ENCODE measurements at regions not wholly inside any gene's neighbourhood (a gene's known extent, or its start where the extent isn't known, plus 50 kb on each side); places are given as distances from the start of the nearest gene placed in this dataset.
A peak's percentile ranks its signal among the peaks of the same experiment; 100 is the strongest.
"Not testable (repeated sequence)": the region's sequence is repeated elsewhere in the genome, so short reads cannot be mapped to it uniquely, and the experiment has no call there.

DNA sequence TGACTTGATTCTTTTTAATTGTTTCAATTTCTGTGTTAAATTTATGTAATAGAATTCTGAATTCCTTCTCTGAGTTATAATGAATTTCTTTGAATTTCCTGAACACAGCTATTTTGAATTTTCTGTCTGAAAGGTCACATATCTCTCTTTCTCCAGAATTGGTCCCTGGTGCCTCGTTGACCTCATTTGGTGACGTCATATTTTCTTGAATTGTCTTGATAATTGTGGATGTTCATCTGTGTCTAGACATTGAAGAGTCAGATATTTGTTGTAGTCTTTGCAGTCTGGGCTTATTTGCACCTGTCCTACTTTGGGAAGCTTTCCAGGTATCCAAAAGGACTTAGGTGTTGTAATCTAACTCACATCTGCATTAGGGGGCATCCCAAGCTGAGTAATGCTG, 111.4 kb upstream of the LRRTM4 start:
- no peak overlapping the region for H3K4me3 ChIP-seq (ENCODE audit: low read depth in 1 of 5, low read length in 5 of 5)
- H3K36me3 ChIP-seq (ENCODE audit: control insufficient read depth in 5 of 5, insufficient read depth in 5 of 5, low read length in 5 of 5): no peaks in the 10 kb centered on the region
- H3K27ac ChIP-seq (ENCODE audit: low read depth, low read length): no peak overlapping the region
- no peaks in the 10 kb centered on the region for H3K27me3 ChIP-seq (ENCODE audit: control insufficient read depth in 5 of 5, insufficient read depth in 4 of 5, low read length in 5 of 5)
- no peak overlapping the region for H3K9ac ChIP-seq (ENCODE audit: low read length in 5 of 5)
- H3K9me3 ChIP-seq (ENCODE audit: control insufficient read depth in 5 of 5, low read length in 5 of 5): peaks cover 0 to 10% (median 5%) of the 10 kb centered on the region in 5 donors
- no peaks in the 10 kb centered on the region for H3K4me1 ChIP-seq (ENCODE audit: control insufficient read depth in 5 of 5, insufficient read depth in 5 of 5, low read length in 5 of 5)

DNA sequence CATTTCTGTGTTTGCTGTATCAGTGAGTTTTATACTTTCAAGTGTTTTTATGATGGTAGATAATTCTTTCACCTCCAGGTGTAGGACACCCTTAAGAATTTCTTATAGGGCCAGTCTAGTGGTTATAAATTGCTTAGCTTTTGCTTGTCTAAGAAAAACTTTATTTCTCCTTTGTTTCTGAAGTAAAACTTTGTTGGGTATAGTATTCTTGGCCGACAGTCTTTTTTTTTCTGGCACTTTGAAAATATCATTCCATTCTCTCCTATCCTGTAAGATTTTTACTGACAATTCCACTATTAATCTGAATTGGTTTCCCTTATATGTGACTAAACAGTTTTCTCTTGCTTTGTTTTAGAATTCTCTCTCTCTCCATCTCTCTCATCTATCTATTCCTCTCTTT, 118.7 kb upstream of the LRRTM4 start:
- Histone ChIP-seq H3K4me3 (ENCODE audit: low read depth in 1 of 5, low read length in 5 of 5) (no peak overlapping the region), H3K27me3 (ENCODE audit: control insufficient read depth in 5 of 5, insufficient read depth in 4 of 5, low read length in 5 of 5) (no peaks in the 10 kb centered on the region), H3K9me3 (ENCODE audit: control insufficient read depth in 5 of 5, low read length in 5 of 5) (peaks cover 0 to 20% (median 18%) of the 10 kb centered on the region in 5 donors), H3K27ac (ENCODE audit: low read depth, low read length) (no peak overlapping the region), H3K9ac (ENCODE audit: low read length in 5 of 5) (no peak overlapping the region), H3K36me3 (ENCODE audit: control insufficient read depth in 5 of 5, insufficient read depth in 5 of 5, low read length in 5 of 5) (no peaks in the 10 kb centered on the region), H3K4me1 (ENCODE audit: control insufficient read depth in 5 of 5, insufficient read depth in 5 of 5, low read length in 5 of 5) (no peaks in the 10 kb centered on the region)

DNA sequence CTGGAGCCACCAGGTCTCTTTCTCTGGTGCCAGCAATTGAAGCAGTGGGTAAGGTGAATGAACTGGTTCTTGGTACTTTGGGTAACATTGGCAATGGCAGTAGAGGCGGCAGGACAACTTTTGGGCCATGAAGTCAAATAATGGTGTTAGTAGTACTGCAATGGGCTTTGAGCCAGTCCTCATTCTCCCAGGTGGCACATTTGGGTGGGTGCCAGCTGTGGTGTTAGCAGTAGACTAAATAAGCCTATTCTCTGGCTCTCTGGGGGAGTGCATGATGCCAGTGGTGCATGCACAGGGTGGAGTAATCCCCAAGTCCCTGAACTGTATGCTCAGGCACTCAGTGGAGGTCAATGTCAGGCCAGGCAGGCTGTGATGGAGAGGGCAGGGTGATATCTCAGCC, 120.2 kb upstream of the LRRTM4 start:
- H3K9me3 ChIP-seq (ENCODE audit: control insufficient read depth in 5 of 5, low read length in 5 of 5): peaks cover 0 to 20% (median 18%) of the 10 kb centered on the region in 5 donors
- H3K4me1 ChIP-seq (ENCODE audit: control insufficient read depth in 5 of 5, insufficient read depth in 5 of 5, low read length in 5 of 5): no peaks in the 10 kb centered on the region
- H3K4me3 ChIP-seq (ENCODE audit: low read depth in 1 of 5, low read length in 5 of 5): peak overlapping the region in 2 of 5 donors; percentile 6 to 15
- H3K27me3 ChIP-seq (ENCODE audit: control insufficient read depth in 5 of 5, insufficient read depth in 4 of 5, low read length in 5 of 5): no peaks in the 10 kb centered on the region
- no peak overlapping the region for H3K27ac ChIP-seq (ENCODE audit: low read depth, low read length)
- H3K9ac ChIP-seq (ENCODE audit: low read length in 5 of 5): no peak overlapping the region
- no peaks in the 10 kb centered on the region for H3K36me3 ChIP-seq (ENCODE audit: control insufficient read depth in 5 of 5, insufficient read depth in 5 of 5, low read length in 5 of 5)

DNA sequence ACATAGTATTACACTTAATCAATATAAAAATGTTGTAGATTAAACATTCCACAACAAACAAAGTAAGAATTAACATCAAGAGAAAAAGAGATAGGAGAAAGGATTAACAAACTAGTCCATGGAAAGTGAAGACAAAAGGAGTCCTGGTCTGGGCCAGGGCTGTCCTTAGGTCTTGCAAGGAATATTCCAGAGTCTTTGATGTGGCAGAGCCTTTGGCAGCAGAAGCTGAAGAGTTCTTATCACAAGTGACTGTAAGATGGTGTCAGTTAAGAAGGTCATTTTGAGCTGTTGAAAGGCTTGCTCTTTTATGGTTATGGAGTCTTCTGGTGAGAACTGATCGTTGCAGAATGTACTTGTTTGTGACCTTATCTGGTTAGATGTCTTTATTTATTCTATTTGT, 127.7 kb upstream of the LRRTM4 start:
- Histone ChIP-seq H3K9ac (ENCODE audit: low read length in 5 of 5) (no peak overlapping the region), H3K27ac (ENCODE audit: low read depth, low read length) (no peak overlapping the region), H3K9me3 (ENCODE audit: control insufficient read depth in 5 of 5, low read length in 5 of 5) (no peaks in the 10 kb centered on the region), H3K4me3 (ENCODE audit: low read depth in 1 of 5, low read length in 5 of 5) (no peak overlapping the region), H3K27me3 (ENCODE audit: control insufficient read depth in 5 of 5, insufficient read depth in 4 of 5, low read length in 5 of 5) (no peaks in the 10 kb centered on the region), H3K4me1 (ENCODE audit: control insufficient read depth in 5 of 5, insufficient read depth in 5 of 5, low read length in 5 of 5) (no peaks in the 10 kb centered on the region), H3K36me3 (ENCODE audit: control insufficient read depth in 5 of 5, insufficient read depth in 5 of 5, low read length in 5 of 5) (no peaks in the 10 kb centered on the region)

DNA sequence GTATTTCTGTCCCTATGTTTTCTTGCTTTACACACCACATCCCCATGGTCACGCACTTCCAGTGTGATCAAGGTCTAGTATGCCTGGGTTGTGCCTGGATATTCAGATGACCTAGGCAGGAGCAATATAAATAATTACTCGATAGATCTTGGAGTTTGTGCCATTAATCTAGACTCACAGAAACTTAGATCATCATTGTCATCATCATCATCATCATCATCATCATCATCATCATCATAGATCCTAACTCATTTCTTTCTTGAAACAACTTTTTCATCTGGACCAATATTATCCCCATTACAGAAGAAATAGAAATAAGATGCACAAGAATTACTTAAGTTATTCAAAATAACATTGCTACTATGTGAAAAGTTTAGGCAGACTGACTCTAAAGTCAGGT, 130.3 kb upstream of the LRRTM4 start:
- peaks cover 0 to 3% (median 0%) of the 10 kb centered on the region in 5 donors for H3K9me3 ChIP-seq (ENCODE audit: control insufficient read depth in 5 of 5, low read length in 5 of 5)
- no peaks in the 10 kb centered on the region for H3K4me1 ChIP-seq (ENCODE audit: control insufficient read depth in 5 of 5, insufficient read depth in 5 of 5, low read length in 5 of 5)
- no peaks in the 10 kb centered on the region for H3K27me3 ChIP-seq (ENCODE audit: control insufficient read depth in 5 of 5, insufficient read depth in 4 of 5, low read length in 5 of 5)
- H3K9ac ChIP-seq (ENCODE audit: low read length in 5 of 5): no peak overlapping the region
- no peak overlapping the region for H3K27ac ChIP-seq (ENCODE audit: low read depth, low read length)
- no peaks in the 10 kb centered on the region for H3K36me3 ChIP-seq (ENCODE audit: control insufficient read depth in 5 of 5, insufficient read depth in 5 of 5, low read length in 5 of 5)
- H3K4me3 ChIP-seq (ENCODE audit: low read depth in 1 of 5, low read length in 5 of 5): no peak overlapping the region

DNA sequence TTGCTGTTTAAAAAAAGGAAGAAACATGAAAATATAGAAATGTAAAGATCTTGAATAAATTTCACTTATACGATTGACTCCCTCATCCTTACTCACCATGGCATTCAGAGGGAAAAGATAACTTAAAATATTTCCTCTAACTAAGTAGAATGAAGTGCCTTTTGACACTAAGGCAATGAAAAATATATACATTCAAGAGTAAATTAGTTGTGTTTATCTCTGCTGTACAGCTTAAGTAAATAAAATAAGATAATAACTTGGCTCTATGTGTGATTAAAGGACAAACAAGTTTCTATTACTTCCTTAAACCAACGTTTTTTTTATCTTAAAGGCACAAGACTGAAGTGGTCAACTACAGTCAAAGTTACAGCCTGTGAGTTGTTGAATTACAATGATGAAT, 142.3 kb upstream of the LRRTM4 start:
- Histone ChIP-seq H3K9me3 (ENCODE audit: control insufficient read depth in 5 of 5, low read length in 5 of 5) (no peaks in the 10 kb centered on the region), H3K9ac (ENCODE audit: low read length in 5 of 5) (no peak overlapping the region), H3K4me3 (ENCODE audit: low read depth in 1 of 5, low read length in 5 of 5) (no peak overlapping the region), H3K27ac (ENCODE audit: low read depth, low read length) (no peak overlapping the region), H3K36me3 (ENCODE audit: control insufficient read depth in 5 of 5, insufficient read depth in 5 of 5, low read length in 5 of 5) (no peaks in the 10 kb centered on the region), H3K27me3 (ENCODE audit: control insufficient read depth in 5 of 5, insufficient read depth in 4 of 5, low read length in 5 of 5) (no peaks in the 10 kb centered on the region), H3K4me1 (ENCODE audit: control insufficient read depth in 5 of 5, insufficient read depth in 5 of 5, low read length in 5 of 5) (no peaks in the 10 kb centered on the region)

DNA sequence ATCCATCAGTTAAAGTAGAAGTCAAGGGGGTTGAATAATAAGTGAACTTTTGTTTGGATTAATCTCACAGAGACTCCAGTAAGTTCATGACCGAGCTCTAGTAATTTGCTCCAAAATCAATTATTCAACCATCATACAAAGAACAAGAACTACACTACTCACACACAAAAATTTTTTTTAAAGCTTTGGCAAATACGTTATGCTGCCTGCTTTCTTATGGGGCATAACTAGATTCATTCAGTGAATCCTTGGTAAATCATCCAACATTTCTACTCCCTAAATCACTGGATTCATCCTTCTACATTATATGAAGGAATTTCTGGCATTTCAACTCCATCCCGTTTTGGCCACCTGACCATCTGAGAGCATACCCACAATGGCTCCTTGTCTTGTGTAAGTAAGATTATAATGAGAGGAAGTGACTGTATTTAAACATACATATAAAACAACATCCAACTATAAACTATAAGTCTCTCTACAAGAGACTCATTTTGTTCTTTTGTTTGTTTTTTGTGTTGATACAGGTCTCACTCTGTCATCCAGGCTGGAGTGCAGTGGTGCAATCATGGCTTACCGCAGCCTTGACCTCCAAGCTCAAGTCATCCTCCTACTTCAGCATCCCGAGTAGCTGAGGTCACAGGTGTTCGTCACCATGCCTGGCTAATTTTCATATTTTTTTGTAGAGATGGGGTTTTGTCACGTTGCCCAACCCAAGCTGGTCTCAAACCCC, 144.2 kb upstream of the LRRTM4 start:
- H3K4me1 ChIP-seq (ENCODE audit: control insufficient read depth in 5 of 5, insufficient read depth in 5 of 5, low read length in 5 of 5): no peaks in the 10 kb centered on the region
- no peaks in the 10 kb centered on the region for H3K27me3 ChIP-seq (ENCODE audit: control insufficient read depth in 5 of 5, insufficient read depth in 4 of 5, low read length in 5 of 5)
- H3K9ac ChIP-seq (ENCODE audit: low read length in 5 of 5): no peak overlapping the region
- no peak overlapping the region for H3K4me3 ChIP-seq (ENCODE audit: low read depth in 1 of 5, low read length in 5 of 5)
- H3K36me3 ChIP-seq (ENCODE audit: control insufficient read depth in 5 of 5, insufficient read depth in 5 of 5, low read length in 5 of 5): no peaks in the 10 kb centered on the region
- no peaks in the 10 kb centered on the region for H3K9me3 ChIP-seq (ENCODE audit: control insufficient read depth in 5 of 5, low read length in 5 of 5)
- no peak overlapping the region for H3K27ac ChIP-seq (ENCODE audit: low read depth, low read length)

DNA sequence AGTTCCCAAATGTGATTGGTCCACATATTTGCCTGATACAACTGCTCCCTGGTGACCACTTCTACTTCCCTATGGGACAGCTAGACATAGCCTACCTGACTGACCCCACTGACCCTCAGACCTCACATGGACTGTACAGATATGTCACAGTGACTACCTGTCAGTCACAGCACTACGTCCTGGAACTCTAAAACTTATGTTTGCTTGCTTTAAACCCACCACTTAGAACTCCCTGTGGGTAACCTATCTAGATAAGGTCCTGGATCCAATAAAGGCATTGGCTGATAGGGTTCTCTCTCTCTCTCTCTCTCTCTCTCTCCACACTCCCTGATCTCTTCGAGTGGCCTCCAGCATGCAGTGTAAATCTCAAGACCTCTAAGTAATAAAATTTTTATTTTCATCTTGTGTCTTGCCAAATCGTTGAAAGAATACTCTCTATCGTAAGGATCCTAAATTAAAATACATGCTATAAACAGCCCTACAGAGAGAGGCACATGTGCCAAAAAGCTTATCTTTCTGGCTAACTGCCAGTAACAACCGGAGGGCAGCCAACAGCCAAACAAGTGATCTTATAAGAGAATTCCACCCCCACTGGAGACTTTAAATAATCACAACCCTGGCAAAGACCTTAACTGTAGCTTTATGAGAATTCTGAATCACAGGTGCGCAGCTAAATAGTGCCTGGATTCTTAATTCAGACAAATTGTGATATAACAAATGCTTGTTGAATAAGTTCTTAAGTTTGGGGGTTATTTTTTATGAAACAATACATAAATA, 162.6 kb upstream of the LRRTM4 start:
- H3K4me3 ChIP-seq (ENCODE audit: low read depth in 1 of 5, low read length in 5 of 5); H3K27me3 ChIP-seq (ENCODE audit: control insufficient read depth in 5 of 5, insufficient read depth in 4 of 5, low read length in 5 of 5); H3K27ac ChIP-seq (ENCODE audit: low read depth, low read length); H3K4me1 ChIP-seq (ENCODE audit: control insufficient read depth in 5 of 5, insufficient read depth in 5 of 5, low read length in 5 of 5); H3K9ac ChIP-seq (ENCODE audit: low read length in 5 of 5); H3K9me3 ChIP-seq (ENCODE audit: control insufficient read depth in 5 of 5, low read length in 5 of 5); H3K36me3 ChIP-seq (ENCODE audit: control insufficient read depth in 5 of 5, insufficient read depth in 5 of 5, low read length in 5 of 5): not testable (repeated sequence)

DNA sequence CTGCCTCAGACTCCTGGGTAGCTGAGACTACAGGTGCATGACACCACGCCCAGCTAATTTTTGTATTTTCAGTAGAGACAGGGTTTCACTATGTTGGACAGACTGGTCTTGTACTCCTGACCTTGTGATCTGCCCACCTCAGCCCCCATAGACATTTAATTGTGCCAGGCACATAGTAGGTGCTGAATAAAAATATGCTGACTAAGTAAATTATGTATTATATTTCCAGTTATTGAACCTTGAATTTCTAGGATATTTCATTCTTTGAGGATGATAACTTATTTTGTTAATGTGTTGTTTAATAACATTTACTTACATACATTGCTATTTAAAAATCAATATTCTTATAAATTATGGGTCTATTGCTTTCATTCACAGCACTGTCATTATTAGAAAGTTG, 190.4 kb upstream of the LRRTM4 start:
- Histone ChIP-seq H3K27ac (ENCODE audit: low read depth, low read length) (no peak overlapping the region), H3K9me3 (ENCODE audit: control insufficient read depth in 5 of 5, low read length in 5 of 5) (no peaks in the 10 kb centered on the region), H3K4me1 (ENCODE audit: control insufficient read depth in 5 of 5, insufficient read depth in 5 of 5, low read length in 5 of 5) (no peaks in the 10 kb centered on the region), H3K9ac (ENCODE audit: low read length in 5 of 5) (no peak overlapping the region), H3K36me3 (ENCODE audit: control insufficient read depth in 5 of 5, insufficient read depth in 5 of 5, low read length in 5 of 5) (no peaks in the 10 kb centered on the region), H3K4me3 (ENCODE audit: low read depth in 1 of 5, low read length in 5 of 5) (no peak overlapping the region), H3K27me3 (ENCODE audit: control insufficient read depth in 5 of 5, insufficient read depth in 4 of 5, low read length in 5 of 5) (no peaks in the 10 kb centered on the region)

DNA sequence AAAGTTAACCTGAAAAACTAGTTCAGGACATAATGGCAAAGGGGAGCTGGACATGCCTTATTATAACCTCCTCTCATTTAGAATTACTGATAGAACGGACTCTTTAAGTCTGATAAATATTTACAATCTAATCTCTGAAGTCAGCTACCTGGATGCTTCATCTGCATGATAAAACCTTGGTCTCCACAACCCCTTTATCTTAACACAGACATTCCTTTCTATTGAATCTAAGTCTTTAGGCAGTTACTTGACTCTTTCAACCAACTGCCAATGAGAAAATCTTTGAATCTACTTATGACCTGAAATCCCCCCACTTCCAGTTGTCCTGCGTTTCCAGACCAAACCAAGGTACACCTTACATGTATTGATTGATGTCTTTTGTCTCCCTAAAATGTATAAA, 191.2 kb upstream of the LRRTM4 start:
- H3K36me3 ChIP-seq (ENCODE audit: control insufficient read depth in 5 of 5, insufficient read depth in 5 of 5, low read length in 5 of 5): no peaks in the 10 kb centered on the region

More for the DNA sequence above, 191.2 kb upstream of the LRRTM4 start:
- no peaks in the 10 kb centered on the region for H3K9me3 ChIP-seq (ENCODE audit: control insufficient read depth in 5 of 5, low read length in 5 of 5)
- H3K27me3 ChIP-seq (ENCODE audit: control insufficient read depth in 5 of 5, insufficient read depth in 4 of 5, low read length in 5 of 5): no peaks in the 10 kb centered on the region
- no peak overlapping the region for H3K27ac ChIP-seq (ENCODE audit: low read depth, low read length)
- H3K4me1 ChIP-seq (ENCODE audit: control insufficient read depth in 5 of 5, insufficient read depth in 5 of 5, low read length in 5 of 5): no peaks in the 10 kb centered on the region
- H3K9ac ChIP-seq (ENCODE audit: low read length in 5 of 5): no peak overlapping the region
- no peak overlapping the region for H3K4me3 ChIP-seq (ENCODE audit: low read depth in 1 of 5, low read length in 5 of 5)

Data from subcutaneous abdominal adipose tissue (tissue), 5 donors.